ENCODE measurements at regions not wholly inside any gene's neighbourhood (a gene's known extent, or its start where the extent isn't known, plus 50 kb on each side); places are given as distances from the start of the nearest gene placed in this dataset.

GRCh38 chr2:174686430-174686829 is 77.8 kb downstream of the CHRNA1 start:
- Histone ChIP-seq H3K4me3 (IDR thresholded peaks at IDR 0.05; ENCODE audit: insufficient read depth, low read depth, low read length) (no peak overlapping the region), H3K4me1 (ENCODE audit: low read depth, poor library complexity, severe bottlenecking) (peaks cover 18% of the 10 kb centered on the region), H3K27me3 (ENCODE audit: insufficient read depth, low read depth) (no peaks in the 10 kb centered on the region; the same call in 1 of the 2 replicates), H3K27ac (no peak overlapping the region), H3K4me2 (no peak overlapping the region), H4K20me1 (ENCODE audit: insufficient read depth) (no peaks in the 10 kb centered on the region), H3K36me3 (ENCODE audit: insufficient read depth) (no peaks in the 10 kb centered on the region), H2AFZ (ENCODE audit: low read depth) (no peak overlapping the region), H3K9ac (no peak overlapping the region), H3K79me2 (ENCODE audit: insufficient read depth, low read depth) (no peaks in the 10 kb centered on the region)
- TF ChIP-seq, protein P1, sequence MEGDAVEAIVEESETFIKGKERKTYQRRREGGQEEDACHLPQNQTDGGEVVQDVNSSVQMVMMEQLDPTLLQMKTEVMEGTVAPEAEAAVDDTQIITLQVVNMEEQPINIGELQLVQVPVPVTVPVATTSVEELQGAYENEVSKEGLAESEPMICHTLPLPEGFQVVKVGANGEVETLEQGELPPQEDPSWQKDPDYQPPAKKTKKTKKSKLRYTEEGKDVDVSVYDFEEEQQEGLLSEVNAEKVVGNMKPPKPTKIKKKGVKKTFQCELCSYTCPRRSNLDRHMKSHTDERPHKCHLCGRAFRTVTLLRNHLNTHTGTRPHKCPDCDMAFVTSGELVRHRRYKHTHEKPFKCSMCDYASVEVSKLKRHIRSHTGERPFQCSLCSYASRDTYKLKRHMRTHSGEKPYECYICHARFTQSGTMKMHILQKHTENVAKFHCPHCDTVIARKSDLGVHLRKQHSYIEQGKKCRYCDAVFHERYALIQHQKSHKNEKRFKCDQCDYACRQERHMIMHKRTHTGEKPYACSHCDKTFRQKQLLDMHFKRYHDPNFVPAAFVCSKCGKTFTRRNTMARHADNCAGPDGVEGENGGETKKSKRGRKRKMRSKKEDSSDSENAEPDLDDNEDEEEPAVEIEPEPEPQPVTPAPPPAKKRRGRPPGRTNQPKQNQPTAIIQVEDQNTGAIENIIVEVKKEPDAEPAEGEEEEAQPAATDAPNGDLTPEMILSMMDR (conservative IDR thresholded peaks at IDR 0.05; ENCODE audit: low read depth, low read length): no peak

- H3K4me3 ChIP-seq (IDR thresholded peaks at IDR 0.05; ENCODE audit: insufficient read depth, low read depth, low read length): no peak overlapping the region
- no peaks in the 10 kb centered on the region for H4K20me1 ChIP-seq (ENCODE audit: insufficient read depth)
- H3K4me1 ChIP-seq (ENCODE audit: low read depth, poor library complexity, severe bottlenecking): peaks cover 35% of the 10 kb centered on the region
- no peak overlapping the region for H3K27ac ChIP-seq
- H3K79me2 ChIP-seq (ENCODE audit: insufficient read depth, low read depth): no peaks in the 10 kb centered on the region; the same call in 1 of the 2 replicates
- H3K9ac ChIP-seq: peak overlapping the region; percentile 64; the same call in 1 of the 2 replicates
- peak overlapping the region; percentile 59 for H3K4me2 ChIP-seq
- TF ChIP-seq, protein P1 (conservative IDR thresholded peaks at IDR 0.05; ENCODE audit: low read depth, low read length): no peak
- no peaks in the 10 kb centered on the region; the same call in 1 of the 2 replicates for H3K27me3 ChIP-seq (ENCODE audit: insufficient read depth, low read depth)
- H2AFZ ChIP-seq (ENCODE audit: low read depth): peak overlapping the region; percentile 85
- no peaks in the 10 kb centered on the region for H3K36me3 ChIP-seq (ENCODE audit: insufficient read depth)
These were observed 80.9 kb downstream of the CHRNA1 start for GRCh38 chr2:174683392-174683759.

- peak overlapping the region; percentile 66 for H3K4me2 ChIP-seq
- TF ChIP-seq, protein P1 (conservative IDR thresholded peaks at IDR 0.05; ENCODE audit: low read depth, low read length): no peak
- H3K79me2 ChIP-seq (ENCODE audit: insufficient read depth, low read depth): no peaks in the 10 kb centered on the region; the same call in 1 of the 2 replicates
- peak overlapping the region; percentile 58 for H3K4me3 ChIP-seq (IDR thresholded peaks at IDR 0.05; ENCODE audit: insufficient read depth, low read depth, low read length)
- H3K9ac ChIP-seq: peak overlapping the region; percentile 64
- H2AFZ ChIP-seq (ENCODE audit: low read depth): peak overlapping the region; percentile 85
- no peak overlapping the region; the same call in 1 of the 2 replicates for H3K27ac ChIP-seq
- H3K4me1 ChIP-seq (ENCODE audit: low read depth, poor library complexity, severe bottlenecking): peaks cover 32% of the 10 kb centered on the region
- H4K20me1 ChIP-seq (ENCODE audit: insufficient read depth): no peaks in the 10 kb centered on the region
- no peaks in the 10 kb centered on the region for H3K36me3 ChIP-seq (ENCODE audit: insufficient read depth)
- no peaks in the 10 kb centered on the region; the same call in 1 of the 2 replicates for H3K27me3 ChIP-seq (ENCODE audit: insufficient read depth, low read depth)
These were observed 81.5 kb downstream of the CHRNA1 start for GRCh38 chr2:174682578-174683391.

DNA sequence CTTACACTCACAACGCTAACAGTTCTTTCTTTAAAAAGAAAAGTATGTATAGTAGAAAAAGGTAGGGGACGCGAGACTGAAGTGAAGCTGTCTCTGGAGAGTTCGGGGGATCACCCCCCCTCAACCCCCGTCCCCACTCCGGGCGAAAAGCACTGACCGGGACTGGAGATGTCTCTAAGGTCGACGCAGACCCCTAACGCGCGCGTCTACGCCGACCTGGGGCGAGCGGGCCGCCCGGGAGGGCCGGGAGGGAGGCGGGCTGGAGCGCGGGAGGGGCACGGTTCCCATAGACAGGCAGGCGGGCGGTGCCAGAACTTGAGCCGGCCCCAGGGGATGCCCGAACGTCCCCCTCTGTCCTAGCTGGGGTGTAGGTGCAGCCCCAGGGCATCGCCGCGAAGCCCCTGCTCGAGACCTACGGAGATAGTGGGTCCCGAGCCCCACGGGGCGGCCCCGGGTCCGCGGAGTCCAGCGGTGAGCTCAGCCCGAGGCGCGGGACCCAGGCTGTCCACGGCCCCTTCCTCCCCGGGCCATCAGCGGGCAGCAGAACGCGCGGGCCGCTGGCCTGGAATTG is 82.2 kb downstream of the CHRNA1 start:
- TF ChIP-seq, protein P1 (conservative IDR thresholded peaks at IDR 0.05; ENCODE audit: low read depth, low read length): no peak
- Histone ChIP-seq H3K4me3 (IDR thresholded peaks at IDR 0.05; ENCODE audit: insufficient read depth, low read depth, low read length) (peak overlapping the region; percentile 58), H4K20me1 (ENCODE audit: insufficient read depth) (no peaks in the 10 kb centered on the region), H3K9ac (peak overlapping the region; percentile 64), H3K27ac (no peak overlapping the region; the same call in 1 of the 2 replicates), H3K79me2 (ENCODE audit: insufficient read depth, low read depth) (no peaks in the 10 kb centered on the region; the same call in 1 of the 2 replicates), H2AFZ (ENCODE audit: low read depth) (peak overlapping the region; percentile 85), H3K4me1 (ENCODE audit: low read depth, poor library complexity, severe bottlenecking) (peaks cover 32% of the 10 kb centered on the region), H3K4me2 (peak overlapping the region; percentile 66), H3K36me3 (ENCODE audit: insufficient read depth) (no peaks in the 10 kb centered on the region), H3K27me3 (ENCODE audit: insufficient read depth, low read depth) (no peaks in the 10 kb centered on the region; the same call in 1 of the 2 replicates)

Measured in KMS-11 (cell line).